AG04450 (cell line): ENCODE measurements at regions not wholly inside any gene's neighbourhood (a gene's known extent, or its start where the extent isn't known, plus 50 kb on each side); places are given as distances from the start of the nearest gene placed in this dataset.

Source experiments
- CTCF ChIA-PET: fragments of 300-600, 350-600 bp; formaldehyde crosslinking; extraction: SDS; loops from one replicate; lab custom pipeline; 2022; ENCODE audit warnings: antibody characterized with exemption, inconsistent platforms; lab: Charles Lee
- POLR2A ChIA-PET: fragments of 350-600 bp; formaldehyde crosslinking; extraction: SDS; loops from one replicate; lab custom pipeline; 2021; ENCODE audit warnings: antibody characterized with exemption, inconsistent platforms; lab: Yijun Ruan, JAX
- DNase-seq: peaks from one replicate; pipeline ENCODE4 v3.0.0-alpha.2; 2011; ENCODE audit warnings: low read depth, low spot score
- H3K27ac ChIP-seq: one replicate; pipeline ENCODE4 v1.5.1; 2012; ENCODE audit warnings: low read depth, low read length, control low read depth
- H3K27me3 ChIP-seq: one replicate; pipeline ENCODE4 v1.6.0; 2012; ENCODE audit warnings: low read length; ENCODE audit not compliant: control insufficient read depth, insufficient read depth
- H3K4me3 ChIP-seq: 2 replicates; pipeline ENCODE4 v1.5.1; 2011; ENCODE audit warnings: mild to moderate bottlenecking, low read depth, low read length, control low read depth
- H3K9me3 ChIP-seq: 2 replicates; pipeline ENCODE4 v1.5.1; 2012; ENCODE audit warnings: low read length; ENCODE audit not compliant: control insufficient read depth, insufficient read depth
- CTCF ChIP-seq: IDR thresholded peaks from 2 replicates; pipeline ENCODE4 v1.5.1; 2011; ENCODE audit warnings: low read depth, low read length, control low read depth, inconsistent platforms

- DNase-seq = no peak
- POLR2A ChIA-PET = no interaction called here
- H3K9me3 ChIP-seq = 0 out of 2 replicates have a peak, but pooled peaks cover 3% of the 10 kb centered on the region
- no peak for TF ChIP-seq CTCF
- no peak overlapping the region for H3K27ac ChIP-seq
- CTCF ChIA-PET = no interaction called here
- no peak overlapping the region for H3K4me3 ChIP-seq
- no peaks in the 10 kb centered on the region for H3K27me3 ChIP-seq
These were observed 682.8 kb downstream of the INHBA start for GRCh38 chr7:41020056-41020455.

- Histone ChIP-seq H3K27me3 (no peaks in the 10 kb centered on the region), H3K27ac (no peak overlapping the region), H3K4me3 (no peak overlapping the region), H3K9me3 (peaks cover 2% of the 10 kb centered on the region; the same call in 1 of the 2 replicates)
- ChIA-PET POLR2A (no interaction called here), CTCF (no interaction called here)
- DNase-seq = no peak
- no peak for TF ChIP-seq CTCF
These were observed 689.8 kb downstream of the INHBA start for GRCh38 chr7:41013117-41013516.

GRCh38 chr7:41012041-41012440 lies 690.8 kb downstream of the INHBA start:
- ChIA-PET POLR2A (no interaction called here), CTCF (interaction anchor here (1.0 kb wide), 1 partner anchor 8 kb away, joined by 3 read pairs; no protein-coding TSS in a partner anchor)
- Histone ChIP-seq H3K27me3 (no peaks in the 10 kb centered on the region), H3K9me3 (peaks cover 2% of the 10 kb centered on the region; the same call in 1 of the 2 replicates), H3K4me3 (no peak overlapping the region), H3K27ac (no peak overlapping the region)
- DNase-seq = no peak
- no peak for TF ChIP-seq CTCF

GRCh38 chr7:41010967-41011366 lies 691.9 kb downstream of the INHBA start:
- no peak for DNase-seq
- H3K27me3 ChIP-seq = no peaks in the 10 kb centered on the region
- H3K4me3 ChIP-seq = no peak overlapping the region
- H3K27ac ChIP-seq = no peak overlapping the region
- ChIA-PET POLR2A (no interaction called here), CTCF (no interaction called here)
- H3K9me3 ChIP-seq = peaks cover 2% of the 10 kb centered on the region; the same call in 1 of the 2 replicates
- TF ChIP-seq CTCF = no peak

- Histone ChIP-seq H3K27ac (no peak overlapping the region), H3K4me3 (no peak overlapping the region), H3K27me3 (no peaks in the 10 kb centered on the region), H3K9me3 (peaks cover 2% of the 10 kb centered on the region; the same call in 1 of the 2 replicates)
- no peak for TF ChIP-seq CTCF
- ChIA-PET CTCF (no interaction called here), POLR2A (no interaction called here)
- no peak for DNase-seq
These were observed 692.5 kb downstream of the INHBA start for GRCh38 chr7:41010418-41010817.
